ENCODE measurements at regions not wholly inside any gene's neighbourhood (a gene's known extent, or its start where the extent isn't known, plus 50 kb on each side); places are given as distances from the start of the nearest gene placed in this dataset.

DNA sequence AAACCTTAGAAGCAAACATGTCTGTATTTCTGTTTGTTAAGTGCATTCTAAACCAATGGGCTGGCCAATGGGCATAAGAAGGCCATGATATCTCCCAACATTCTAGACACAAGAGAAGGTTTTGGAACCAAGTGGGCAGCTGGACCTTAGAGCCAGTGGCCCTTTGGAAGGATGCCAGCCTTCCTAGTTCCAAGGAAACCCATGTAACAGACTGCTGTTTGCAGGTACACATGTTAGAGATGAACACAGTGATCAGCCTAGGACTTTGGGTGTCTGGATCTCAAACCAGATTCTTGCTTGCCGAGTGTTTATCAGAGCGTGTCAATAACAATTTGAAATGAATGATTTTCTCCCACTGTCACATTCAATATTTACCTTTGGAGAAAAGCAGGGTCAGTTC is 97.5 kb upstream of the COPS8 start:
- Histone ChIP-seq H3K79me2 (ENCODE audit: control insufficient read depth, insufficient read depth, low read length) (no peaks in the 10 kb centered on the region), H2BK15ac (replicated peaks; ENCODE audit: low read depth) (no peak overlapping the region), H3K9ac (ENCODE audit: low read length) (no peak overlapping the region), H3K56ac (ENCODE audit: low read length) (no peak overlapping the region), H2BK5ac (ENCODE audit: low read length) (no peak overlapping the region), H2BK120ac (ENCODE audit: low read depth, low read length) (no peak overlapping the region), H3K4me2 (ENCODE audit: low read length) (no peak overlapping the region), H3K4me3 (ENCODE audit: low read length) (no peak overlapping the region), H2AK5ac (ENCODE audit: low read length) (no peak overlapping the region), H4K8ac (ENCODE audit: low read depth, low read length) (no peak overlapping the region), H3K79me1 (ENCODE audit: low read length) (no peaks in the 10 kb centered on the region), H3K23ac (ENCODE audit: low read length) (no peak overlapping the region), H3K18ac (ENCODE audit: low read length) (no peak overlapping the region), H3K4me1 (ENCODE audit: control insufficient read depth, low read depth, low read length) (no peaks in the 10 kb centered on the region), H3K4ac (ENCODE audit: low read depth, low read length) (no peak overlapping the region), H4K5ac (ENCODE audit: low read length) (no peak overlapping the region), H3K36me3 (ENCODE audit: control insufficient read depth, insufficient read depth, low read length) (no peaks in the 10 kb centered on the region), H3K27ac (ENCODE audit: low read depth, low read length) (no peak overlapping the region), H3K27me3 (ENCODE audit: insufficient read depth, low read length, poor library complexity) (no peaks in the 10 kb centered on the region)
- DNase-seq: no peak
- no CpG with 5 or more reads among the region's 2 CpGs for WGBS (ENCODE audit: extremely low coverage, insufficient coverage, low lambda C conversion rate)

DNA sequence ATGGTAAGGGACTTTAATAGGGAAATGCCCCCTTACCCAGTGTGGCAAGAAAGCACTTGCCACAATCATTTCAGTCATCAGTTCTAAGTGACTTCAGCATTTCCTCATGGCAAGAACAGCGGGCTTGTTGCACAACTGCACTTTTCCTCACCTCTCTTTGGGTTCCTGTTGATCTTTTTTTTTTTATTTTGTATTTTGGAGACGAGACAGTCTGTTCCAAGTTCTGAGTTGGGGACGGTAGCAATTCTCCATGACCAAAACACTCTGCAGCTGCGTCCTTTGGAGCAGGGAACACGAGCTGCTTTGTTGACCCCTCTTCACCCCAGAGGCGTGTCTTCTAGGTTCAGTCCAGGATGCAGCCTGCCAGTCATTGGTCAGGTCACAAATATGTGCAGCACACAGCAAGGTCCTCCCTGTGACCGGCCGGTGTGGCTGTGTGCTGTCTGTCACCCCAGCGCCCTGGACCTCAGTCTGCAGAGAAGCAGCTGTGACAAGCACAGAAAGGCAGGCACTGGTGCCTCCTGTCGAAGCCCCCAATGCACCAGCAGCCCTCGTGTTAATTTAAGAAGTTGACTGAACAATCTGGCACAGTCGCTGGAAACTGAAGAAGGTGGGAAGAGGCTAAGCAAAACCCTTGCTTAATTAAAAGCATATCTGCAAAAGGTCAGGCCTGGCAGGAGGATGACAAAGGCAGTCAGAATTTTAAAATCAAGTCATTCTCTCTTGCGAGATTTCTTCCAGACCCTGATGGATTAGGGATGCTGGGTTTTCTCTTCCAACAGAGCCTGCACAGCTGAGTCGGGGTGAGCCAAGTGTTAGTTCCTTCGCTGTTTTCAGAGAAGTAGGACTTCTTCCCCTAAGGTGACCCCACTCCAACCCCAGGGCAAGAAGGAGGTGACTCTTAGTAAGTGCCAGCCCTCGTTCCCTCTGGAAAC is 96.7 kb upstream of the COPS8 start:
- Histone ChIP-seq H3K27me3 (ENCODE audit: insufficient read depth, low read length, poor library complexity) (no peaks in the 10 kb centered on the region), H3K23ac (ENCODE audit: low read length) (no peak overlapping the region)

DNA sequence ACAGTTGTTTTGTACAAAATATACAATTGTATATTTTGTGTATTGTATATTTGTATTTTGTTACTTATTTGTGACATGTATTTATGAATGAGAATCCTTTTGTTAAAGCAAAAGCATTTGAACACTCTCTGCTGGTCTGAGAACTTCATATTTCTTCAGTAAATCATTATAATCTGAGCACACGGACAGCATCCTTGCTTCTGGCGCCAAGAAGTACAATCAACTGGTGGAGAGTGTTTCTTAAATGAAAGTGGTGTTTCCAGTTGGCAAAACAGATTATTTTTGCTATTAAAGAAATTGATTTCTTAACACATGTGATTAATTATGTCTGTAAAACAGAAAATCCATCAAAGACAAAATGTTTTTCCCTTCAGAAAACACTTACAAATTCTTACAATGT is 95.1 kb upstream of the COPS8 start:
- H3K4me3 ChIP-seq (ENCODE audit: low read length): no peak overlapping the region
- no peak overlapping the region for H3K4me2 ChIP-seq (ENCODE audit: low read length)
- no peaks in the 10 kb centered on the region for H3K36me3 ChIP-seq (ENCODE audit: control insufficient read depth, insufficient read depth, low read length)
- no peak overlapping the region for H3K4ac ChIP-seq (ENCODE audit: low read depth, low read length)
- no peak overlapping the region for H4K8ac ChIP-seq (ENCODE audit: low read depth, low read length)
- H3K23ac ChIP-seq (ENCODE audit: low read length): no peak overlapping the region
- H3K27ac ChIP-seq (ENCODE audit: low read depth, low read length): no peak overlapping the region
- H2AK5ac ChIP-seq (ENCODE audit: low read length): no peak overlapping the region
- H3K4me1 ChIP-seq (ENCODE audit: control insufficient read depth, low read depth, low read length): no peaks in the 10 kb centered on the region
- H3K56ac ChIP-seq (ENCODE audit: low read length): no peak overlapping the region
- no peaks in the 10 kb centered on the region for H3K27me3 ChIP-seq (ENCODE audit: insufficient read depth, low read length, poor library complexity)
- H3K9ac ChIP-seq (ENCODE audit: low read length): no peak overlapping the region
- H3K79me1 ChIP-seq (ENCODE audit: low read length): no peaks in the 10 kb centered on the region
- H3K79me2 ChIP-seq (ENCODE audit: control insufficient read depth, insufficient read depth, low read length): no peaks in the 10 kb centered on the region
- no peak overlapping the region for H2BK120ac ChIP-seq (ENCODE audit: low read depth, low read length)
- DNase-seq: no peak
- no peak overlapping the region for H2BK5ac ChIP-seq (ENCODE audit: low read length)
- no peak overlapping the region for H4K5ac ChIP-seq (ENCODE audit: low read length)
- no CpG with 5 or more reads among the region's 2 CpGs for WGBS (ENCODE audit: extremely low coverage, insufficient coverage, low lambda C conversion rate)
- no peak overlapping the region for H3K18ac ChIP-seq (ENCODE audit: low read length)
- no peak overlapping the region for H2BK15ac ChIP-seq (replicated peaks; ENCODE audit: low read depth)

More for the DNA sequence above, 96.7 kb upstream of the COPS8 start:
- no peak overlapping the region for H4K5ac ChIP-seq (ENCODE audit: low read length)
- H3K4ac ChIP-seq (ENCODE audit: low read depth, low read length): no peak overlapping the region
- H3K4me2 ChIP-seq (ENCODE audit: low read length): no peak overlapping the region
- H2BK5ac ChIP-seq (ENCODE audit: low read length): no peak overlapping the region
- H2AK5ac ChIP-seq (ENCODE audit: low read length): no peak overlapping the region
- H3K79me2 ChIP-seq (ENCODE audit: control insufficient read depth, insufficient read depth, low read length): no peaks in the 10 kb centered on the region
- H2BK15ac ChIP-seq (replicated peaks; ENCODE audit: low read depth): no peak overlapping the region
- H3K36me3 ChIP-seq (ENCODE audit: control insufficient read depth, insufficient read depth, low read length): no peaks in the 10 kb centered on the region
- WGBS (ENCODE audit: extremely low coverage, insufficient coverage, low lambda C conversion rate): no CpG with 5 or more reads among the region's 16 CpGs
- no peak overlapping the region for H3K9ac ChIP-seq (ENCODE audit: low read length)
- no peaks in the 10 kb centered on the region for H3K79me1 ChIP-seq (ENCODE audit: low read length)
- no peak for DNase-seq
- H3K18ac ChIP-seq (ENCODE audit: low read length): no peak overlapping the region
- no peak overlapping the region for H3K4me3 ChIP-seq (ENCODE audit: low read length)
- H4K8ac ChIP-seq (ENCODE audit: low read depth, low read length): no peak overlapping the region
- H3K56ac ChIP-seq (ENCODE audit: low read length): no peak overlapping the region
- no peaks in the 10 kb centered on the region for H3K4me1 ChIP-seq (ENCODE audit: control insufficient read depth, low read depth, low read length)
- no peak overlapping the region for H3K27ac ChIP-seq (ENCODE audit: low read depth, low read length)
- no peak overlapping the region for H2BK120ac ChIP-seq (ENCODE audit: low read depth, low read length)

DNA sequence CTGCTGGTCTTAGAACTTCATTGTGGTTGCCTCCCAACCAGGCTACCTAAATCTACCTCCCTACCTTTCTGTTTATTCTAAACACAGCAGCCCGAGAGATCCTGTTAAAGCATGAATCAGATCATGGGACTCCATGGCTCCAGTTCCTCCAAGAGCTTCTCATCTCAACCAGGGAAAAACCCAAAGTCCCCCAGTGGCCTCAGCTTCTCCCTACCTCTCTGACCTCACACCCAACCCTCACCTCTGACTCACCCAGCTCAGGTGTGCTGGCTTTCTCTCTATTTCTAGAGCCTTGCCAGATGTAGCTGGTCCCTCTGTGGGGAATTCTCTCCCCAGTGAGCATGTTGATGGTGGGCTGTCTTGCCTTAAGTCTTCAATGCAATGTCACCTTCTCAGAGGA is 93.8 kb upstream of the COPS8 start:
- Histone ChIP-seq H3K4me3 (ENCODE audit: low read length) (no peak overlapping the region), H3K79me2 (ENCODE audit: control insufficient read depth, insufficient read depth, low read length) (no peaks in the 10 kb centered on the region), H3K56ac (ENCODE audit: low read length) (no peak overlapping the region), H3K9ac (ENCODE audit: low read length) (no peak overlapping the region), H3K27me3 (ENCODE audit: insufficient read depth, low read length, poor library complexity) (no peaks in the 10 kb centered on the region), H3K18ac (ENCODE audit: low read length) (no peak overlapping the region), H4K5ac (ENCODE audit: low read length) (no peak overlapping the region), H3K4me1 (ENCODE audit: control insufficient read depth, low read depth, low read length) (no peaks in the 10 kb centered on the region), H3K79me1 (ENCODE audit: low read length) (no peaks in the 10 kb centered on the region), H3K27ac (ENCODE audit: low read depth, low read length) (no peak overlapping the region), H3K4ac (ENCODE audit: low read depth, low read length) (no peak overlapping the region), H4K8ac (ENCODE audit: low read depth, low read length) (no peak overlapping the region), H2BK5ac (ENCODE audit: low read length) (no peak overlapping the region), H2AK5ac (ENCODE audit: low read length) (no peak overlapping the region), H2BK15ac (replicated peaks; ENCODE audit: low read depth) (no peak overlapping the region), H3K4me2 (ENCODE audit: low read length) (no peak overlapping the region), H2BK120ac (ENCODE audit: low read depth, low read length) (no peak overlapping the region), H3K23ac (ENCODE audit: low read length) (no peak overlapping the region), H3K36me3 (ENCODE audit: control insufficient read depth, insufficient read depth, low read length) (no peaks in the 10 kb centered on the region)
- WGBS (ENCODE audit: extremely low coverage, insufficient coverage, low lambda C conversion rate): no CpG with 5 or more reads among the region's 1 CpG
- DNase-seq: no peak

DNA sequence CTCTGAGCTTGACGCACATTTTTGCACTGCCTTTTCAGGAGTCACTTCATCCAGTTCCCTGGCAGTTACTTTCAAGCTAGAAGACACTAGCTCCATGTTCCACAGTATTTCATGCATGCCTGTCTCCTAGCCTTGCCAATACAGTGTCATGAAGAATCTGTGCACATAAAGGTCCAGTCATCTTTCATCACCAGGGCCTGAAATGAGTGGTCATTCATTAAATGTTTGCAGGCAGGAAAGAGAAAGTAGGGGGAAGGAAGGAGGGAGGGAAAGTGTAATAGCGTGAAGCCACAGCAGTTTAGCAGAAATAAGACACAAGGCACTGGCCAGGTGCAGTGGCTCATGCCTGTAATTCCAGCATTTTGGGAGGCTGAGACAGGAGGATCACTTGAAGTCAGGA is 92.4 kb upstream of the COPS8 start:
- H3K27me3 ChIP-seq (ENCODE audit: insufficient read depth, low read length, poor library complexity): no peaks in the 10 kb centered on the region
- DNase-seq: no peak
- no peaks in the 10 kb centered on the region for H3K79me2 ChIP-seq (ENCODE audit: control insufficient read depth, insufficient read depth, low read length)
- no peak overlapping the region for H4K8ac ChIP-seq (ENCODE audit: low read depth, low read length)
- no CpG with 5 or more reads among the region's 2 CpGs for WGBS (ENCODE audit: extremely low coverage, insufficient coverage, low lambda C conversion rate)
- H3K4me1 ChIP-seq (ENCODE audit: control insufficient read depth, low read depth, low read length): no peaks in the 10 kb centered on the region
- H4K5ac ChIP-seq (ENCODE audit: low read length): no peak overlapping the region
- no peak overlapping the region for H2BK15ac ChIP-seq (replicated peaks; ENCODE audit: low read depth)
- H2BK120ac ChIP-seq (ENCODE audit: low read depth, low read length): no peak overlapping the region
- H3K9ac ChIP-seq (ENCODE audit: low read length): no peak overlapping the region
- no peak overlapping the region for H3K23ac ChIP-seq (ENCODE audit: low read length)
- H3K56ac ChIP-seq (ENCODE audit: low read length): no peak overlapping the region
- no peak overlapping the region for H3K4me2 ChIP-seq (ENCODE audit: low read length)
- H3K79me1 ChIP-seq (ENCODE audit: low read length): no peaks in the 10 kb centered on the region
- H3K27ac ChIP-seq (ENCODE audit: low read depth, low read length): no peak overlapping the region
- H2AK5ac ChIP-seq (ENCODE audit: low read length): no peak overlapping the region
- no peak overlapping the region for H3K18ac ChIP-seq (ENCODE audit: low read length)
- no peak overlapping the region for H3K4ac ChIP-seq (ENCODE audit: low read depth, low read length)
- no peak overlapping the region for H2BK5ac ChIP-seq (ENCODE audit: low read length)
- H3K36me3 ChIP-seq (ENCODE audit: control insufficient read depth, insufficient read depth, low read length): no peaks in the 10 kb centered on the region
- no peak overlapping the region for H3K4me3 ChIP-seq (ENCODE audit: low read length)

DNA sequence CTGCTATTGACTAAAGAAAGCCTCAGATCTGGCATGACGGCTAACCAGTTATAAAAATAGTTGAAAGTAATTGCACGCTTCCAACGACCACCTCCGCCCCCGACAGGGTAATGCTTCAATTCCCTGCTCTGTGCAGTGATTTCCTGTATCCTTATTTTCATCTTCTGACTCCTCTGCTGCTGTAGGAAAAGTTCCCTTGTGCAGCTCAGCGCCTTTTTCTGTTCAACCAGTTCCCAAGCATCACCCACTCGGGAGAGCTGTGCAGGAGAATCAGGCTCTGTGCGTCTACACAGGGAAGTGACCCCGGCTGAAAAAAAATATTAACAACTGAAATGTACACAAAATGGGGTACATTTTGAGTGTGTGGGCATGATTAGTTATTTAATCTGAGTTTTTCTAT is 91.3 kb upstream of the COPS8 start:
- H3K4me2 ChIP-seq (ENCODE audit: low read length): no peak overlapping the region
- no peaks in the 10 kb centered on the region for H3K79me2 ChIP-seq (ENCODE audit: control insufficient read depth, insufficient read depth, low read length)
- no peaks in the 10 kb centered on the region for H3K36me3 ChIP-seq (ENCODE audit: control insufficient read depth, insufficient read depth, low read length)
- no peak overlapping the region for H3K18ac ChIP-seq (ENCODE audit: low read length)
- no peaks in the 10 kb centered on the region for H3K27me3 ChIP-seq (ENCODE audit: insufficient read depth, low read length, poor library complexity)
- H3K27ac ChIP-seq (ENCODE audit: low read depth, low read length): no peak overlapping the region
- no peak overlapping the region for H4K5ac ChIP-seq (ENCODE audit: low read length)
- H3K23ac ChIP-seq (ENCODE audit: low read length): no peak overlapping the region
- H3K4me3 ChIP-seq (ENCODE audit: low read length): no peak overlapping the region
- H3K56ac ChIP-seq (ENCODE audit: low read length): no peak overlapping the region
- H4K8ac ChIP-seq (ENCODE audit: low read depth, low read length): no peak overlapping the region
- peaks cover 1% of the 10 kb centered on the region for H3K4me1 ChIP-seq (ENCODE audit: control insufficient read depth, low read depth, low read length)
- no peak overlapping the region for H2AK5ac ChIP-seq (ENCODE audit: low read length)
- no peak overlapping the region for H2BK120ac ChIP-seq (ENCODE audit: low read depth, low read length)
- no peak overlapping the region for H2BK5ac ChIP-seq (ENCODE audit: low read length)
- H3K79me1 ChIP-seq (ENCODE audit: low read length): no peaks in the 10 kb centered on the region
- H2BK15ac ChIP-seq (replicated peaks; ENCODE audit: low read depth): no peak overlapping the region
- WGBS (ENCODE audit: extremely low coverage, insufficient coverage, low lambda C conversion rate): no CpG with 5 or more reads among the region's 9 CpGs
- no peak for DNase-seq
- no peak overlapping the region for H3K9ac ChIP-seq (ENCODE audit: low read length)
- H3K4ac ChIP-seq (ENCODE audit: low read depth, low read length): no peak overlapping the region

All from mesendoderm (in vitro differentiated cells).